NCI-H510A treated with DMSO at 0.1 percent for 48 hours (cell line): ENCODE measurements at regions not wholly inside any gene's neighbourhood (a gene's known extent, or its start where the extent isn't known, plus 50 kb on each side); places are given as distances from the start of the nearest gene placed in this dataset.

ENCODE experiments used
- DNase-seq: peaks from one replicate; lab custom pipeline; 2025; lab: John Stamatoyannopoulos, UW

- DNase-seq = no peak
These were observed 692.4 kb downstream of the PCDH19 start for GRCh38 chrX:99717716-99718115.

- no peak for DNase-seq
These were observed 704.4 kb downstream of the PCDH19 start for GRCh38 chrX:99705701-99706100.

- no peak for DNase-seq
These were observed 706.6 kb downstream of the PCDH19 start for GRCh38 chrX:99703473-99703872.

- DNase-seq = no peak
These were observed 711.6 kb downstream of the PCDH19 start for GRCh38 chrX:99698451-99698850.

- DNase-seq = no peak
These were observed 746.9 kb downstream of the PCDH19 start for GRCh38 chrX:99663136-99663535.

- DNase-seq = no peak
These were observed 755.9 kb downstream of the PCDH19 start for GRCh38 chrX:99654188-99654587.

GRCh38 chrX:99653352-99653751, 756.7 kb downstream of the PCDH19 start:
- DNase-seq = no peak

- no peak for DNase-seq
These were observed 797.0 kb downstream of the PCDH19 start for GRCh38 chrX:99613041-99613440.

GRCh38 chrX:99603091-99603814, 806.8 kb downstream of the PCDH19 start:
- no peak for DNase-seq

GRCh38 chrX:99602107-99602506, 808.0 kb downstream of the PCDH19 start:
- DNase-seq = no peak

- DNase-seq = no peak
These were observed 821.1 kb downstream of the PCDH19 start for GRCh38 chrX:99588936-99589335.

- DNase-seq = no peak
These were observed 837.4 kb downstream of the PCDH19 start for GRCh38 chrX:99572711-99573110.

- DNase-seq = no peak
These were observed 860.7 kb downstream of the PCDH19 start for GRCh38 chrX:99549381-99549780.

GRCh38 chrX:99522450-99522849, 887.6 kb downstream of the PCDH19 start:
- no peak for DNase-seq

GRCh38 chrX:99507768-99508167, 902.3 kb downstream of the PCDH19 start:
- no peak for DNase-seq

GRCh38 chrX:99495453-99495852, 914.6 kb downstream of the PCDH19 start:
- DNase-seq = no peak

- no peak for DNase-seq
These were observed 915.4 kb downstream of the PCDH19 start for GRCh38 chrX:99494668-99495067.

GRCh38 chrX:99480728-99481127, 929.3 kb downstream of the PCDH19 start:
- no peak for DNase-seq

GRCh38 chrX:99469439-99469838, 940.6 kb downstream of the PCDH19 start:
- DNase-seq = no peak

- no peak for DNase-seq
These were observed 941.1 kb downstream of the PCDH19 start for GRCh38 chrX:99468993-99469392.

- DNase-seq = no peak
These were observed 948.9 kb downstream of the PCDH19 start for GRCh38 chrX:99461223-99461622.

- DNase-seq = no peak
These were observed 964.7 kb downstream of the PCDH19 start for GRCh38 chrX:99445336-99445735.

GRCh38 chrX:99421796-99422195, 988.3 kb downstream of the PCDH19 start:
- DNase-seq = no peak

GRCh38 chrX:99415470-99415869, 994.6 kb downstream of the PCDH19 start:
- no peak for DNase-seq
